GM12891 (cell line): ENCODE measurements at regions not wholly inside any gene's neighbourhood (a gene's known extent, or its start where the extent isn't known, plus 50 kb on each side); places are given as distances from the start of the nearest gene placed in this dataset.

Experiments
- POLR2A ChIP-seq: IDR thresholded peaks from 2 replicates; pipeline ENCODE4 v1.6.1; 2011; ENCODE audit warnings: low read depth, low read length, control low read depth
- SPI1 ChIP-seq: IDR thresholded peaks from 2 replicates; pipeline ENCODE4 v1.6.1; 2011; ENCODE audit warnings: low read depth, low read length, control low read depth

- no peak for TF ChIP-seq SPI1
- no peak for TF ChIP-seq POLR2A
Measured at GRCh38 chr18:39244242-39244641, 1678.6 kb upstream of the CELF4 start.
